Stimulated activated CD4-positive, alpha-beta T cell treated with anti-CD3 and anti-CD28 coated beads, Interleukin-12 subunit alpha, Interleukin-12 subunit beta, amount 100 ng/mL, for 48 hours (primary cell): ENCODE measurements at regions not wholly inside any gene's neighbourhood (a gene's known extent, or its start where the extent isn't known, plus 50 kb on each side); places are given as distances from the start of the nearest gene placed in this dataset.

Experiments
- DNase-seq, 3 donors: peaks; one replicate each; pipeline ENCODE4 v3.0.0-alpha.2; 2020; ENCODE audit warnings: low read depth in 2 of 3, low spot score in 1 of 3

- DNase-seq: no peak
Observed at GRCh38 chr6:6376845-6377244, 56.4 kb upstream of the F13A1 start.

- no peak for DNase-seq
Observed at GRCh38 chr6:6377621-6378020, 57.2 kb upstream of the F13A1 start.

DNA sequence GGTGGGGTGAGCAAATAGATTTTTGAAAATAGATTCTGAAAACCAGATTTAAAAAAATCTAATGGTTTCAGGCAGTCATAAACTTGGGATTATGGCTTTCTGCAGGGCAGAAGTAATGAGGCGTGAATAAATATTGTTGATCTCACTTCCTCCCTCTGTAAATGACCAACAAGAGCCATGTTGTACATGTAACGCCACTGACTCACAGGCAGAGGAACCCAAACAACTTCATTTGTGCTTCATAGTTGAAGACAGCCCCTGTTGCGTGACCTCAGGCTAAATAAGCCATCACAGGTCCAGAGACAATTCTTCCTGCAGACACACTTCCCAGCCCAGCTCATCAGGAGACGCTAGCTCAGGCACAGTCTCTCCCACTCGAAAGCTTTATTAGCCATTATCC lies 59.1 kb upstream of the F13A1 start:
- DNase-seq: no peak

- DNase-seq: no peak
Observed at GRCh38 chr6:6384520-6384919, 64.1 kb upstream of the F13A1 start.

GRCh38 chr6:6386010-6386409 lies 65.5 kb upstream of the F13A1 start:
- no peak for DNase-seq

DNA sequence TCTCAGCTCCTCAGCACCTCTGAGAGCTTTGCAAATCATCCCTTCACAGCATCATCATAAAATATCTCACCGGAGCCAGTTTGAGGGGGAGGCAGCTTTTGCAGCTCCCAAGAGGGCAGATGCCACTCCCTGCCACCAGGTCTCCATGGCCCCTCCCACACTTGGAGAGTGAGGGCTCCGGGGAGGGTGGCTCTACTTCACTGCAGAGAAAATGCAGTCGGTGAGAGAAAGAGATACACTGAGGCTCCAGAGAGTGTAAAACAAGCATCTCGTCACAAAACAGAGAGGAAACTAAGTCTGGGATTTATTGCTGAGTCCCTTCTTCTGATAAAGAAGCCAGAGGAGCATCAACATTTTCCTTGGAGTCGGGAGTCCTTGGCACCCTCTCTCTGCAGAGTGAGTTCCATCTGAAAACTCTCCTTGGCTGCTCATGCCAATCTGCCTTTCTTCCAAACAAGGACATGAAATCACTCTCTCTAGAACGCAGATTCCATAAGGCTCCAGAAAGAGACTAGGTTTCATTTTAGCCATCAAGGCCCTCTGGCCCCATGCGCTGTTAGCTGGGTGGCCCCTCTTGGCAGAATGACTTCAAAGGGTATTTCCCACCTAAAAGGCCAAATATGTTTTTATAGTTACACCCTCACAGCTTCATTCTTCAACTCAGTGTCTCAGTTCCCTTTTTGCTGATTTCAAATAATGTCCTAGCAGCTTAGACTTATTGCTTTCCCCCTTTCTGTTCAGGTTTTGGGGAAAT lies 70.6 kb upstream of the F13A1 start:
- DNase-seq: no peak

- DNase-seq: no peak
Observed at GRCh38 chr6:6392214-6393068, 72.0 kb upstream of the F13A1 start.

- DNase-seq: no peak
Observed at GRCh38 chr6:6393069-6393529, 72.6 kb upstream of the F13A1 start.

- no peak for DNase-seq
Observed at GRCh38 chr6:6395581-6396197, 75.2 kb upstream of the F13A1 start.

GRCh38 chr6:6397842-6398241 lies 77.4 kb upstream of the F13A1 start:
- DNase-seq: no peak

GRCh38 chr6:6399568-6399967 lies 79.1 kb upstream of the F13A1 start:
- DNase-seq: no peak

DNA sequence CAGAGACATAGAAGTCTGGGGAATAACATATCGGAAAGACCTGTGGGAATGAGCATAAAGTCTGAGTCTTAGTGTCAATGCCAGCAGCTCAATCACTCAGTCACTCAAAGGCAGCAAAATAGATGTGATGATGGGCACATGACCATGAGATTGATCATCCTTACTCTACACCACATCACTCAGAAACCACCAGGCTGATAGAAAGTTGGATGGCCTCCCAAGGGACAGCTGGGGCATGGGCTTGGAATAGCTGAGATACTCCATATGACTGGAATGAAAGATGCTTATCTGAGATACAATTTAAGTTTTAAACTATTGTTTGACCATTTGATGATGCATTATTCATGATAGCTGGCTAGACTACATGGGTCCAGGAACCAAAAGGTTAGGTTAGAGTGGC lies 80.9 kb upstream of the F13A1 start:
- DNase-seq: no peak

DNA sequence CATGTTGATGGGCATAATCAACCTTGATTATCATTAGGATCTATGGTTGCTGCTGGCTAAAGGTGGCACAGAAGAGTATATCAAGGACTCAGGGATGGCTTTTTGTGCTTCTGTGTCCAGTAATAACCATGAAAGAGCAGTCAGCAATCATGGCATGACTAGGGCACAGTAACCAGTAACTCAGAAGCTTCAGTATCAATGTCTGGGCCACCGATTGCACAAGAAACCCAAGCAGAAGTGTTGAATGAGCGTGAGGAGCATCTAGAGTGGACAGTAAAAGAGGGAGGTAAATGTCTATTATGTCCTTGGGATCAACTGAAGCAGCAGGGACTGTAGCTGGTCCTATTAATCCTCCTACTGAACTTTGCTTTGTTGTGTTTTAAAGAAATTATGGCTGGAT lies 81.5 kb upstream of the F13A1 start:
- no peak for DNase-seq

GRCh38 chr6:6402591-6402990 lies 82.1 kb upstream of the F13A1 start:
- DNase-seq: no peak

DNA sequence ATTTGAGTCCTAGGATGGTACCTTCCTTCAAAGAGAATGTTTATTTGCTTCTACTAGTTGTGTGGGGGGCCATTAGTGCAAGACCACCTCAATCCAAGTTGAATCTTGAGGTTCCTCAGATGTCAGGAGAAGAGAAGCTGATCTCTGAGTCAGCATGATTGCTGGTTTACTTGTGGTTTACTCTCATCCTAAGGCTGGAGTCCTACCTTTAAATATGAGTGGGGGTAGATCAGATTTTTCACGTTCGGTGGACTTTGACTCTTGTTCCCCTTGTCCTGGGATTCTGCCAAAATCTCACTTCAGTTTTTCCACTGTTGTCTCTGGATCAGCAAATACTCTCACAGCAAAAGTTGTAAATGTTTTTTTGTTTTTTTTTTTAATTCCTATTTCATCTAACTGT lies 84.6 kb upstream of the F13A1 start:
- DNase-seq: no peak

- no peak for DNase-seq
Observed at GRCh38 chr6:6405997-6406714, 85.7 kb upstream of the F13A1 start.

DNA sequence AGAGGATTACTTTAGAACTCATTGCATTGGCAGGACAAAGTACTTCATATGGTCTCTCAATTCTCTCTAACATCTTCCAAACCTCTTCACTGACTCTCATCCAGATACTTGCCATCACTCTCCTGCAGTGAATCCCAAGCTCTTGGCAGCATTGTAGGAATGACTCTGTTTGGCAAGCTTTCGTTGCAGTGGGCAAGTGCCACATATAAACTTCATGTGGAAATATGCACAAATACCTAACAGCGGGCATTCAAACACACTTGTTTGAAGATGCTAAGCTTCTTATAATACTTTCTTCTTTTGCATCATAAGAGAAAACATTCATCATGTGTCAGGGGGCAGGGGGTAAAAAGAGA lies 86.2 kb upstream of the F13A1 start:
- DNase-seq: no peak

- no peak for DNase-seq
Observed at GRCh38 chr6:6407071-6407741, 86.7 kb upstream of the F13A1 start.

DNA sequence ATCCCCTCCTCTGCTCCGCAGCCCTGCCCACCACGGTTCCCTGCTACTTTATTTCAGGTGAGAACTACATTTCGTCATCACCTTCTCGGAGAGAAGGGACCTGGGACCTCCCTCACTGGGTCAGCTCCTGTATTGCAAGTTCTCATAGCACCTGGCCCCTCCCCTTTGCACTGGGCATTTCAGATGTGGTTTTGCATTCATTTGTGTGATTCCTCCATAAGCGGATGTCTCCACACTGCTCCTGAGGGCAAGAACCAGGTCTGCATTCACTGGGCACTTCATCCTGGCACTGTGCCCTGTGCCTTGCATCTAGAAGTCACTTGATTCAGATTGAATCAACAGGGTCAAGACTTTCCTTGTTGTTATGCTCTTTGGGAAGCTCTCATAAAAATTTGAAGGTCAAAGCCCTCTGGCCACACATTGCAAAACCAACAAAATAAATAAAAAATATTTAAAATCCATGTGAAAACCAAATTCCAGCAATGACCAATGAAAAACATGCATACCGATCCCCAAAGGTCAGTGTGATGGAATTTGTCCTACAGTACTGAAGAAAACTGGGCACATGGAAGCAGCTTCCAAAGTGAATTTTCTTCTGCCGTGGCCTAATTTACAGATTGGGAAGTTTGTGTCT lies 89.1 kb upstream of the F13A1 start:
- DNase-seq: no peak

DNA sequence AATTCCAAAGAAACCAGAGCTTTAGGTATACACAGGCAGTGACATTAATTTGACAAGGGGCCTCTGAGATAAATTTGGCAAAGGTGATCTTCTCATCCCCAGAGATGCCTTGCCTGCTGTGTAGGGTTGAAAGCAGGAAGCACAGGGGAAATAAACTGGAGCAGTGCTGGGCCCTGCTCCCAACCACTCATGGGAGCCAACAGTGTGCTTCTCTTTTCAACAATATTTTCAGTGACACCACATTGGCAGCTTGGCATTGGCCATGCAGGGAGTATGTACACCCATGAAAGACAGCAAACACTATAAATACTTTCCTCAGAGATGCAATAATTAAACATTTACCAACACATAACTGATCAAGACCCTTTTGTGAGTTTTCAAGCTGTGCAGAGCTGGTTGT lies 90.7 kb upstream of the F13A1 start:
- no peak for DNase-seq
